ENCODE measurements at regions not wholly inside any gene's neighbourhood (a gene's known extent, or its start where the extent isn't known, plus 50 kb on each side); places are given as distances from the start of the nearest gene placed in this dataset.

DNA sequence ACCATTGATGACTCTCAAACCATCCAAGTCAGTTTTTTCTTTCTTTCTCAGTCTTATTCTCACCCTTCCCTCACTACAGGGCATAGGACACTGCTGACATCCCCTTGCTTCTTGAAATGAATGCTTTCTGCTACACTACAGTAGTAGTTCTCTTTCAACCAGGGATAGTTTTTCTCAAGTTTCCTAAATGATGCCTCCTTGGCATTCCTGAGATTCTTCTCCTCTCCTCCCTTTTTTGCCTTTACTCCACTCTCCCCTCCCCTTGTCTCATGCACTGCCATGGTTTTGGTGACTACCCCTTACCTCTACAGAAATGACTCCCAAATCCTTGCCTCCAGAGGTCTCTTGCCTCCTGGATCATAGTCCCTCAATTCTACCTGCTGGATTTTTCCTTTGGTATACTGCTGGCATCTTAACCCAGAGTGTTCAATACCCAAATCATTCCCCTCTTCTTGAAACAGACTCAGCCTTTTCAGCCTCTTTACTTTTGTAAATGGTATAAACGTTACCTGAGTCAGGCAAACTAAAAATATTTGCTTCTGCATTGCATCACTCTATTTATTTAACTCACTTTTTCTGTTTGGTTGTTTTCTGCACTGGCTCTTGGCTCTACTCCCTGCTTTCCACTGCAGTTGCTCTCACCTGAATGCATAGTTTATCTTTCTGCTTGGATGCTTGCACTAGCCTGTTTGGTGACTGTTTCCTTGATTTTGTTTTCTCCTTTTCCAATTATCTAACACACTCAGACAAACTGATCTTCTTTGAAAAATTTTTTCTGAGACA, 211.6 kb upstream of the IGF1 start:
- no peak for TF ChIP-seq POLR2A (IDR thresholded peaks at IDR 0.05)
- TF ChIP-seq, protein P1, sequence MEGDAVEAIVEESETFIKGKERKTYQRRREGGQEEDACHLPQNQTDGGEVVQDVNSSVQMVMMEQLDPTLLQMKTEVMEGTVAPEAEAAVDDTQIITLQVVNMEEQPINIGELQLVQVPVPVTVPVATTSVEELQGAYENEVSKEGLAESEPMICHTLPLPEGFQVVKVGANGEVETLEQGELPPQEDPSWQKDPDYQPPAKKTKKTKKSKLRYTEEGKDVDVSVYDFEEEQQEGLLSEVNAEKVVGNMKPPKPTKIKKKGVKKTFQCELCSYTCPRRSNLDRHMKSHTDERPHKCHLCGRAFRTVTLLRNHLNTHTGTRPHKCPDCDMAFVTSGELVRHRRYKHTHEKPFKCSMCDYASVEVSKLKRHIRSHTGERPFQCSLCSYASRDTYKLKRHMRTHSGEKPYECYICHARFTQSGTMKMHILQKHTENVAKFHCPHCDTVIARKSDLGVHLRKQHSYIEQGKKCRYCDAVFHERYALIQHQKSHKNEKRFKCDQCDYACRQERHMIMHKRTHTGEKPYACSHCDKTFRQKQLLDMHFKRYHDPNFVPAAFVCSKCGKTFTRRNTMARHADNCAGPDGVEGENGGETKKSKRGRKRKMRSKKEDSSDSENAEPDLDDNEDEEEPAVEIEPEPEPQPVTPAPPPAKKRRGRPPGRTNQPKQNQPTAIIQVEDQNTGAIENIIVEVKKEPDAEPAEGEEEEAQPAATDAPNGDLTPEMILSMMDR (IDR thresholded peaks at IDR 0.05): no peak
- no peak overlapping the region for H3K4me3 ChIP-seq (ENCODE audit: low read depth, poor library complexity, severe bottlenecking)
- 48% methylated on average over 1 of the region's 1 CpG for WGBS, 2 donors
- intact Hi-C loops (cut with DNase I; ENCODE audit: low total_unique reads): no loop called here
- no peak for DNase-seq (ENCODE audit: low spot score in 2 of 2)

DNA sequence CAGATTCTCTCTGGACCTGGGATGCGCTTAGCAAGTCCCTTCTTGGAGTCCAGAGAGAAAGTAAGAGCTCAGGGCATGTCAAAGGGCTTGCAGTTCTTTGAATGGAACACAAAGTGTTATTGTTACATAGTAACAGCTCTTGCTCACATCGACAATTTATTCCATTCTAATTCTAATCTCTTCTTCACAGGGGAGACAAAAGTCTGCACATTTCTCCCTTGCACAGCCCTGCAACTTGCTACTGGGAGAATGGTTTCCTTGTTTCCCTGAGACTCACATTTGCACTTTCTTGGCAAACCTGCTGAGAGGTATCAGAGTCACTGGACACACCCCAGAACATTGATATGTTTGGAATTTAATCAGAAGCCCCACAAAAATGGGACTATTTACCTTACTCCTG, 209.9 kb upstream of the IGF1 start:
- intact Hi-C loops (cut with DNase I; ENCODE audit: low total_unique reads): no loop called here

DNA sequence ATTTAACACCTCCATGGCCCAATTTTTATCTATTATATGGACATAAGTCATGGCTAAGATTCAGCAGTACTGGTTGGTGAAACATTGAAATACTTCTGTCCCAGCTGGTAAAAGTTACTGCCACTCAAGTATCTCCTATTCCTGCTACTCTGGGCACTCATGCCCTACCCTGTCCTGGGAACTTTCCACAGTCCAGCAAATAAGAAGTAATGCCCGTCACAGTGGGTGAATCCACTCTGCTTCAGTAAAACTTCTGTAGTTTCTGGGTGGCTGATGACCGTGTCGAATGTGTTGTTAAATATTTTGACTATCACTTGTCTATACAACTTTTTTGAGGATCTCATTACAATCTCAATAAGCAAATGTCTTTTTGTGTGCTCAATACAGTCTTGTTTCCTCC, 209.3 kb upstream of the IGF1 start:
- 89 to 91% methylated on average over 3 of the region's 3 CpGs for WGBS, 2 donors
- TF ChIP-seq, protein P1 (IDR thresholded peaks at IDR 0.05): no peak
- no peak for TF ChIP-seq POLR2A (IDR thresholded peaks at IDR 0.05)
- DNase-seq (ENCODE audit: low spot score in 2 of 2): no peak
- no peak overlapping the region for H3K4me3 ChIP-seq (ENCODE audit: low read depth, poor library complexity, severe bottlenecking)
- intact Hi-C loops (cut with DNase I; ENCODE audit: low total_unique reads): no loop called here

More for the DNA sequence above, 209.9 kb upstream of the IGF1 start:
- WGBS, 2 donors: 78 to 90% methylated on average over 2 of the region's 2 CpGs
- TF ChIP-seq, protein P1 (IDR thresholded peaks at IDR 0.05): no peak
- no peak for TF ChIP-seq POLR2A (IDR thresholded peaks at IDR 0.05)
- DNase-seq (ENCODE audit: low spot score in 2 of 2): no peak
- no peak overlapping the region for H3K4me3 ChIP-seq (ENCODE audit: low read depth, poor library complexity, severe bottlenecking)

DNA sequence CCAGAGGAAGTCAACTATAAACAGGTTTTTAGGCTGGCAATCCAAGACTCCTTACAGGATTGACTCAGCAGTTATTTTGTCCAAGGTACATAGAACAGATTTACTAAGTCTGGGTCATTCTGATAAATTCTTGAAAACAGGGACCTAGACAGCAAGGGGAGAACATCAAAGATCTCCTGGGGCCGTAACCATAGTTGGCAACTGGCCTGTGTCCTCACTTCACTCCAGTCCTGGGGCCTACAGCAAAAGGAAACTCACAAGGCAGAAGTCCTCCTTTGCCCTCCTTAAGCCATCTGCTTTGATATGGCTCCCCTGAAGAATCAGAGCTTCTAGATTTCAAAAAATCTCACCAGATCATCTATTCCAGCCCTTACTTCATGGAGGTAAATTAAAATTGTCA, 207.2 kb upstream of the IGF1 start:
- no peak overlapping the region for H3K4me3 ChIP-seq (ENCODE audit: low read depth, poor library complexity, severe bottlenecking)
- DNase-seq (ENCODE audit: low spot score in 2 of 2): no peak
- WGBS, 2 donors: 40 to 58% methylated on average over 1 of the region's 1 CpG
- intact Hi-C loops (cut with DNase I; ENCODE audit: low total_unique reads): no loop called here
- TF ChIP-seq, protein P1 (IDR thresholded peaks at IDR 0.05): no peak

DNA sequence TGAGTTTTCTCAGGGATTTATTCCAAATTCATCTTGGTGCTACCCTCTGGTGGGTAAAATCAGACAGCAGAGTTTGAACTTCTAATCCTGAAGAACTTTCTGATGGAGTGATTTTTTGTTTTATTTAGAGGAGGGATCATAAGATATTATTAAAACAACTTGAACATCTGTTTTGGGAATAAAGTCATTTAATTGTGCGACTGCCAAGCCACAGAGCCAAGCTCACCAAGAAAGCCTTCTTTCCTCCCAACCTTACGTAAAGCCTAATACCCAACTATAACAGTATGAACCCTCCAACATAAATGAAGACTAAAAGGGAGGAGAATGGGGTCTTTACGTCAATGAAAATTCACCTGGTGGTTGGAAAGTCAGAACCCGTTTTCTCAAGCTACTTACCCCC, 205.5 kb upstream of the IGF1 start:
- no peak overlapping the region for H3K4me3 ChIP-seq (ENCODE audit: low read depth, poor library complexity, severe bottlenecking)
- 72 to 79% methylated on average over 4 of the region's 4 CpGs for WGBS, 2 donors
- TF ChIP-seq, protein P1 (IDR thresholded peaks at IDR 0.05): no peak
- no peak for TF ChIP-seq POLR2A (IDR thresholded peaks at IDR 0.05)
- intact Hi-C loops (cut with DNase I; ENCODE audit: low total_unique reads): no loop called here
- DNase-seq (ENCODE audit: low spot score in 2 of 2): no peak

DNA sequence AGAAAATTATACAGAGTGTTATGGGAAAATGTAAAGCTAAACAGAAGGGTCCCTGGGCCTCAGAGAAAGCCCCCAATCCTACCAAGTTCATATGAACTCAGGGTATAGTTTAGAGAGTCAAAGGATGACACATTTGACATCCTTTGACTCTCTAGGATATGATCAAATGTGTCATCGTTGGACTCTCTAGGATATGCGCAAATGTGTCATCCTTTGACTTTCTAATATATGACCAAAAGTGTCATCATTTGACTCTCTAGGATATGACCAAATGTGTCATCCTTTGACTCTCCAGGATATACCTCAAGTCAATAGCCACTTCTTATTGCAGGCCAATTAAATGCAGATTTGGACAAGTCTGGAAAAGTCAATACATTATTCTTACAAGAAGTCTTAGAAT, 204.8 kb upstream of the IGF1 start:
- DNase-seq (ENCODE audit: low spot score in 2 of 2): no peak
- 85 to 90% methylated on average over 2 of the region's 2 CpGs for WGBS, 2 donors
- H3K4me3 ChIP-seq (ENCODE audit: low read depth, poor library complexity, severe bottlenecking): no peak overlapping the region
- TF ChIP-seq, protein P1 (IDR thresholded peaks at IDR 0.05): no peak
- no peak for TF ChIP-seq POLR2A (IDR thresholded peaks at IDR 0.05)
- intact Hi-C loops (cut with DNase I; ENCODE audit: low total_unique reads): no loop called here

Data from lower leg skin (tissue), 4 donors.